NCI-H1048 (cell line): ENCODE measurements at regions not wholly inside any gene's neighbourhood (a gene's known extent, or its start where the extent isn't known, plus 50 kb on each side); places are given as distances from the start of the nearest gene placed in this dataset.

Source experiments
- DNase-seq: peaks from one replicate; lab custom pipeline; 2025; lab: John Stamatoyannopoulos, UW

GRCh38 chr9:73773896-73774295, 622.2 kb downstream of the ANXA1 start:
- DNase-seq = no peak

- no peak for DNase-seq
Measured at GRCh38 chr9:73775757-73776156, 624.1 kb downstream of the ANXA1 start.

- no peak for DNase-seq
Measured at GRCh38 chr9:73780916-73781315, 629.3 kb downstream of the ANXA1 start.

GRCh38 chr9:73782166-73782565, 630.5 kb downstream of the ANXA1 start:
- no peak for DNase-seq

- no peak for DNase-seq
Measured at GRCh38 chr9:73799446-73799845, 647.8 kb downstream of the ANXA1 start.

- no peak for DNase-seq
Measured at GRCh38 chr9:73805111-73805510, 653.4 kb downstream of the ANXA1 start.

- DNase-seq = no peak
Measured at GRCh38 chr9:73805853-73806458, 654.3 kb downstream of the ANXA1 start.

GRCh38 chr9:73806876-73807275, 655.2 kb downstream of the ANXA1 start:
- no peak for DNase-seq

GRCh38 chr9:73807952-73808351, 656.3 kb downstream of the ANXA1 start:
- no peak for DNase-seq

GRCh38 chr9:73810585-73811215, 659.0 kb downstream of the ANXA1 start:
- DNase-seq = no peak

- no peak for DNase-seq
Measured at GRCh38 chr9:73813546-73813945, 661.9 kb downstream of the ANXA1 start.

- DNase-seq = no peak
Measured at GRCh38 chr9:73816905-73817304, 665.2 kb downstream of the ANXA1 start.

- no peak for DNase-seq
Measured at GRCh38 chr9:73824671-73825070, 672.5 kb upstream of the RORB start.

- no peak for DNase-seq
Measured at GRCh38 chr9:73838871-73839270, 658.3 kb upstream of the RORB start.

- no peak for DNase-seq
Measured at GRCh38 chr9:73839471-73839870, 657.7 kb upstream of the RORB start.

GRCh38 chr9:73841018-73841417, 656.1 kb upstream of the RORB start:
- no peak for DNase-seq

- DNase-seq = no peak
Measured at GRCh38 chr9:73844135-73844534, 653.0 kb upstream of the RORB start.

- no peak for DNase-seq
Measured at GRCh38 chr9:73845539-73845938, 651.6 kb upstream of the RORB start.

GRCh38 chr9:73845954-73846690, 651.0 kb upstream of the RORB start:
- no peak for DNase-seq

GRCh38 chr9:73847536-73847935, 649.6 kb upstream of the RORB start:
- DNase-seq = no peak

- DNase-seq = no peak
Measured at GRCh38 chr9:73853549-73853948, 643.6 kb upstream of the RORB start.

- DNase-seq = no peak
Measured at GRCh38 chr9:73855206-73855605, 641.9 kb upstream of the RORB start.

- no peak for DNase-seq
Measured at GRCh38 chr9:73863924-73864323, 633.2 kb upstream of the RORB start.
